Fibroblast of upper back skin (primary cell): ENCODE measurements at regions not wholly inside any gene's neighbourhood (a gene's known extent, or its start where the extent isn't known, plus 50 kb on each side); places are given as distances from the start of the nearest gene placed in this dataset.

Source experiments
- DNase-seq: peaks from one replicate; pipeline ENCODE4 v3.0.0-alpha.2; 2013

DNA sequence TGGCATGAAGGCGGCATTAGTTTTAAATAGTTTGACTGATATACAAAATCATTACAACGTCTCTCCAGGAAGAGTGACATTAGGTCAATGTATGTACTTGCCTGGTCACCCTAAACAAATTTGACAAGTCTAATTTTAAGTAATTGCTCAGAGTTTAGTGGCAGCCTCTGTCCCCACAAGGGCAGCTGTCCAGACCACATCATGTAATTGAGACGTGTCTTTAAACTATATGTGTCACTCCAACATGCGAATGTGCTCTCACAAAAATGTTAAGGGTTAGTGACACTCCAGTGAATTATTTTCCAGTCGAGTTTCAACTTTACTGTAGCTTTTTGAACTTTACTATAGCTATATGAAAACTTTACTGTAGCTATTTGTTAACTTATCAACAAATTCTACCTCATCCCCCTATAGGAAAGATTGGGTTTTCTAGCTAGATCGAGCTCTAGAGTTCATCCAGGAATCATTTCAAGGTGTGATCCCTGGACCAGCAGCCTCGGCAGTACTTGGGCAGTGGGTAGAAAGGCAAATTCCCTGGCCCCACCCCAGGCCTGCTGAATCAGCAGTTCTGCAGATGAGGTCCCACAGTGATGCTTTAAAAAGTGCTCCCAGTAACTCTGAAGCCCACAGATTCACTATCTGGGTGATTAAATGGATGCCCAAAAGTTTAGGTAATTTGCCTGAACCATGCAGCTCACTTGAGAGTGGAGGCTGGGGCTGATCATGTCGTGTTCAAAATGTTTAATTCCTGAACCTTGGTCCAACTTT is 66.4 kb upstream of the POU3F3 start:
- no peak for DNase-seq

GRCh38 chr2:104788742-104789455 is 65.0 kb upstream of the POU3F3 start:
- no peak for DNase-seq

GRCh38 chr2:104790100-104790811 is 63.7 kb upstream of the POU3F3 start:
- peak; percentile 52 for DNase-seq

DNA sequence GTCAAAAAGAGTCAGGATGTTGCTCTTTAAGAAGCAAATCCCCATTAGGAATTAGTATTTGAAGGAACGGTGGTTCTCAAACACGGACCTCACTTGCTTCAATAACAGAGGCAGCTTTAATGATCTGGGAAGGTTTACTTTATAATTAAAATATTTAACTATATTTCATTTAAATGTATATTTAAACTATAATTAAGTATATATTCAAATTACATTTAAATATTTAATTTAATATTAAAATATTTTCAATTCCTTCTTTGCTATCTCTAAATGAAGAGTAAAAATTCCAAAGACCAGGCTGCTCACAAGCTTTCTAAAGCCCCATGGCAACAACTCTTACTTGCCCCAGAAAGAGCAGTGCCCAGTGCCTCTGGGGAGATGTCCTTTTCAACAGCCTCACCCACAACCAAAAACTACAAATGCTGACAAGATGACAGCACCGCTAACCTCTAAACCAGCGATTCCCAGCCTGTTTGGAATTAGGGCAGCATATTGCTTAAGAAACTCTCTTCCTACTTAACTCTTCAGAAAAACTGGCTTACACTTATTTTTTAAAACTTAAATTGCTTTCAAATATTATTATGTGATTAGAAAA is 62.9 kb upstream of the POU3F3 start:
- peak; percentile 27 for DNase-seq

DNA sequence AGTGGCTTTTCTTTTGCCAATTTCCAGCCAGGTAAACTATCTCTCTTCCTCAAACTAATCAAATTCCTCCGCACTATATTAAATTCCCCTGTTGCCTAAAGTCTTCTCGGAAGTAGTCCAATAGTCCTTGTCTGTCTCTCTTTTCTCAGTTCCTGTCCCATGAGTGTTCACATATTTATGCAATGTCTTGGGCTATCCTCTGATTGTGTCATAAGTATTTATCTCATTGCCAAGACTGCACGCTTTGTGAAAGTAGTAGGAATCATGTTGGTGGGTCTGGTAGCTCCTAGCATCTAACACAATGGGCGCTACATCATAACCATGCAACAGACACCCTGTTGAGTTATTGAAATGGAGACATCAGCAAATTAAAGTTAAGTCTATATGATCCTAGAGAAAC is 59.9 kb upstream of the POU3F3 start:
- peak; percentile 76 for DNase-seq

GRCh38 chr2:104794441-104794840 is 59.5 kb upstream of the POU3F3 start:
- peak; percentile 74 for DNase-seq
